ENCODE measurements at regions not wholly inside any gene's neighbourhood (a gene's known extent, or its start where the extent isn't known, plus 50 kb on each side); places are given as distances from the start of the nearest gene placed in this dataset.

- no peaks in the 10 kb centered on the region for H3K9me3 Mint-ChIP-seq
- H3K27me3 Mint-ChIP-seq = no peaks in the 10 kb centered on the region
- no peaks in the 10 kb centered on the region for H3K36me3 Mint-ChIP-seq
- no peak overlapping the region for H3K4me3 Mint-ChIP-seq
- no peak overlapping the region for H3K27ac Mint-ChIP-seq
- no peaks in the 10 kb centered on the region for H3K4me1 Mint-ChIP-seq
These were observed 140.4 kb downstream of the CENPW start for GRCh38 chr6:126480268-126480667.

- Mint-ChIP-seq H3K27ac (no peak overlapping the region), H3K9me3 (no peaks in the 10 kb centered on the region), H3K4me1 (no peaks in the 10 kb centered on the region), H3K27me3 (peaks cover 1% of the 10 kb centered on the region), H3K36me3 (no peaks in the 10 kb centered on the region), H3K4me3 (no peak overlapping the region)
These were observed 141.4 kb downstream of the CENPW start for GRCh38 chr6:126481319-126481718.

GRCh38 chr6:126504792-126505191 is 164.9 kb downstream of the CENPW start:
- Mint-ChIP-seq H3K27ac (no peak overlapping the region), H3K4me1 (no peaks in the 10 kb centered on the region), H3K36me3 (no peaks in the 10 kb centered on the region), H3K4me3 (no peak overlapping the region), H3K27me3 (no peaks in the 10 kb centered on the region), H3K9me3 (peaks cover 0 to 5% (median 3%) of the 10 kb centered on the region in 3 donors)

- H3K9me3 Mint-ChIP-seq = peaks cover 0 to 2% (median 1%) of the 10 kb centered on the region in 3 donors
- H3K27ac Mint-ChIP-seq = no peak overlapping the region
- H3K27me3 Mint-ChIP-seq = no peaks in the 10 kb centered on the region
- H3K4me1 Mint-ChIP-seq = no peaks in the 10 kb centered on the region
- no peak overlapping the region for H3K4me3 Mint-ChIP-seq
- H3K36me3 Mint-ChIP-seq = no peaks in the 10 kb centered on the region
These were observed 173.3 kb downstream of the CENPW start for GRCh38 chr6:126513198-126513597.

GRCh38 chr6:126516411-126516810 is 176.5 kb downstream of the CENPW start:
- peaks cover 0 to 5% (median 4%) of the 10 kb centered on the region in 3 donors for H3K9me3 Mint-ChIP-seq
- H3K27me3 Mint-ChIP-seq = no peaks in the 10 kb centered on the region
- no peaks in the 10 kb centered on the region for H3K4me1 Mint-ChIP-seq
- H3K27ac Mint-ChIP-seq = peak overlapping the region in 1 of 3 donors; percentile 54
- no peak overlapping the region for H3K4me3 Mint-ChIP-seq
- H3K36me3 Mint-ChIP-seq = peaks cover 2% of the 10 kb centered on the region

GRCh38 chr6:126524811-126525326 is 185.0 kb downstream of the CENPW start:
- Mint-ChIP-seq H3K4me1 (no peaks in the 10 kb centered on the region), H3K9me3 (peaks cover 0 to 4% (median 3%) of the 10 kb centered on the region in 3 donors), H3K4me3 (no peak overlapping the region), H3K36me3 (peaks cover 4% of the 10 kb centered on the region), H3K27ac (no peak overlapping the region), H3K27me3 (no peaks in the 10 kb centered on the region)

GRCh38 chr6:126526547-126526946 is 186.6 kb downstream of the CENPW start:
- H3K9me3 Mint-ChIP-seq = no peaks in the 10 kb centered on the region
- H3K4me3 Mint-ChIP-seq = no peak overlapping the region
- no peak overlapping the region for H3K27ac Mint-ChIP-seq
- H3K27me3 Mint-ChIP-seq = no peaks in the 10 kb centered on the region
- no peaks in the 10 kb centered on the region for H3K4me1 Mint-ChIP-seq
- peaks cover 2% of the 10 kb centered on the region for H3K36me3 Mint-ChIP-seq

GRCh38 chr6:126526996-126527606 is 187.2 kb downstream of the CENPW start:
- Mint-ChIP-seq H3K9me3 (no peaks in the 10 kb centered on the region), H3K4me3 (no peak overlapping the region), H3K27me3 (no peaks in the 10 kb centered on the region), H3K27ac (no peak overlapping the region), H3K4me1 (no peaks in the 10 kb centered on the region), H3K36me3 (peaks cover 2% of the 10 kb centered on the region)

GRCh38 chr6:126529637-126530362 is 189.9 kb downstream of the CENPW start:
- H3K4me3 Mint-ChIP-seq = no peak overlapping the region
- H3K27ac Mint-ChIP-seq = no peak overlapping the region
- H3K4me1 Mint-ChIP-seq = no peaks in the 10 kb centered on the region
- H3K9me3 Mint-ChIP-seq = no peaks in the 10 kb centered on the region
- no peaks in the 10 kb centered on the region for H3K27me3 Mint-ChIP-seq
- H3K36me3 Mint-ChIP-seq = peaks cover 2% of the 10 kb centered on the region

GRCh38 chr6:126530775-126531174 is 190.9 kb downstream of the CENPW start:
- H3K27ac Mint-ChIP-seq = no peak overlapping the region
- no peaks in the 10 kb centered on the region for H3K27me3 Mint-ChIP-seq
- no peaks in the 10 kb centered on the region for H3K9me3 Mint-ChIP-seq
- H3K36me3 Mint-ChIP-seq = peaks cover 2% of the 10 kb centered on the region
- no peaks in the 10 kb centered on the region for H3K4me1 Mint-ChIP-seq
- no peak overlapping the region for H3K4me3 Mint-ChIP-seq

- H3K9me3 Mint-ChIP-seq = no peaks in the 10 kb centered on the region
These were observed 191.4 kb downstream of the CENPW start for GRCh38 chr6:126531286-126531685.

GRCh38 chr6:126531840-126532239 is 191.9 kb downstream of the CENPW start:
- no peak overlapping the region for H3K4me3 Mint-ChIP-seq
- H3K36me3 Mint-ChIP-seq = peaks cover 2% of the 10 kb centered on the region
- H3K4me1 Mint-ChIP-seq = no peaks in the 10 kb centered on the region
- H3K27me3 Mint-ChIP-seq = no peaks in the 10 kb centered on the region
- no peaks in the 10 kb centered on the region for H3K9me3 Mint-ChIP-seq
- H3K27ac Mint-ChIP-seq = no peak overlapping the region

More at GRCh38 chr6:126531286-126531685, 191.4 kb downstream of the CENPW start:
- no peak overlapping the region for H3K27ac Mint-ChIP-seq
- H3K27me3 Mint-ChIP-seq = no peaks in the 10 kb centered on the region
- no peak overlapping the region for H3K4me3 Mint-ChIP-seq
- no peaks in the 10 kb centered on the region for H3K4me1 Mint-ChIP-seq
- H3K36me3 Mint-ChIP-seq = peaks cover 2% of the 10 kb centered on the region

- H3K9me3 Mint-ChIP-seq = no peaks in the 10 kb centered on the region
These were observed 194.5 kb downstream of the CENPW start for GRCh38 chr6:126534401-126534800.

GRCh38 chr6:126535138-126535537 is 195.2 kb downstream of the CENPW start:
- H3K4me1 Mint-ChIP-seq = no peaks in the 10 kb centered on the region
- no peak overlapping the region for H3K27ac Mint-ChIP-seq
- H3K4me3 Mint-ChIP-seq = no peak overlapping the region
- no peaks in the 10 kb centered on the region for H3K36me3 Mint-ChIP-seq
- no peaks in the 10 kb centered on the region for H3K27me3 Mint-ChIP-seq
- no peaks in the 10 kb centered on the region for H3K9me3 Mint-ChIP-seq

More at GRCh38 chr6:126534401-126534800, 194.5 kb downstream of the CENPW start:
- Mint-ChIP-seq H3K36me3 (peaks cover 2% of the 10 kb centered on the region), H3K4me3 (no peak overlapping the region), H3K27ac (no peak overlapping the region), H3K4me1 (no peaks in the 10 kb centered on the region), H3K27me3 (no peaks in the 10 kb centered on the region)

- Mint-ChIP-seq H3K4me3 (no peak overlapping the region), H3K4me1 (no peaks in the 10 kb centered on the region), H3K36me3 (no peaks in the 10 kb centered on the region), H3K27me3 (no peaks in the 10 kb centered on the region), H3K27ac (no peak overlapping the region), H3K9me3 (no peaks in the 10 kb centered on the region)
These were observed 195.7 kb downstream of the CENPW start for GRCh38 chr6:126535595-126535994.
